ENCODE measurements at regions not wholly inside any gene's neighbourhood (a gene's known extent, or its start where the extent isn't known, plus 50 kb on each side); places are given as distances from the start of the nearest gene placed in this dataset.

GRCh38 chr2:23058435-23058834 lies 326.5 kb upstream of the KLHL29 start:
- H3K27me3 ChIP-seq (ENCODE audit: low read length): no peaks in the 10 kb centered on the region

GRCh38 chr2:23065210-23065609 lies 319.8 kb upstream of the KLHL29 start:
- H3F3A ChIP-seq (ENCODE audit: insufficient read depth): no peaks in the 10 kb centered on the region
- H3K27ac ChIP-seq (ENCODE audit: low read depth, low read length): no peak overlapping the region
- no peaks in the 10 kb centered on the region for H3K27me3 ChIP-seq (ENCODE audit: low read length)
- TF ChIP-seq EZH2phosphoT487 (conservative IDR thresholded peaks at IDR 0.05; ENCODE audit: low read length) (no peak), CTCF (IDR thresholded peaks at IDR 0.05; ENCODE audit: insufficient read depth, low read length, poor library complexity, severe bottlenecking) (no peak)
- no peak overlapping the region for H2AFZ ChIP-seq (ENCODE audit: low read depth, low read length, severe bottlenecking)
- H3K9me3 ChIP-seq (ENCODE audit: insufficient read depth, low read length): no peaks in the 10 kb centered on the region
- no peak overlapping the region for H3K4me2 ChIP-seq (ENCODE audit: low read depth, low read length, poor library complexity, severe bottlenecking)
- H3K9ac ChIP-seq (ENCODE audit: low read length): no peak overlapping the region
- H3K4me3 ChIP-seq (ENCODE audit: insufficient read depth, low read length, poor library complexity, severe bottlenecking): no peak overlapping the region
- H3K79me2 ChIP-seq (ENCODE audit: insufficient read depth, low read length): no peaks in the 10 kb centered on the region
- H3K36me3 ChIP-seq (ENCODE audit: low read length): no peaks in the 10 kb centered on the region
- no peaks in the 10 kb centered on the region for H4K20me1 ChIP-seq (ENCODE audit: low read depth, low read length)
- H3K9me2 ChIP-seq (replicated peaks; ENCODE audit: insufficient read depth, low read length): no peaks in the 10 kb centered on the region

More at GRCh38 chr2:23058435-23058834, 326.5 kb upstream of the KLHL29 start:
- H3K36me3 ChIP-seq (ENCODE audit: low read length): no peaks in the 10 kb centered on the region
- no peak overlapping the region for H3K4me2 ChIP-seq (ENCODE audit: low read depth, low read length, poor library complexity, severe bottlenecking)
- no peaks in the 10 kb centered on the region for H3K9me2 ChIP-seq (replicated peaks; ENCODE audit: insufficient read depth, low read length)
- no peaks in the 10 kb centered on the region for H4K20me1 ChIP-seq (ENCODE audit: low read depth, low read length)
- H3F3A ChIP-seq (ENCODE audit: insufficient read depth): no peaks in the 10 kb centered on the region
- TF ChIP-seq EZH2phosphoT487 (conservative IDR thresholded peaks at IDR 0.05; ENCODE audit: low read length) (no peak), CTCF (IDR thresholded peaks at IDR 0.05; ENCODE audit: insufficient read depth, low read length, poor library complexity, severe bottlenecking) (no peak)
- no peak overlapping the region for H2AFZ ChIP-seq (ENCODE audit: low read depth, low read length, severe bottlenecking)
- no peaks in the 10 kb centered on the region for H3K79me2 ChIP-seq (ENCODE audit: insufficient read depth, low read length)
- H3K27ac ChIP-seq (ENCODE audit: low read depth, low read length): no peak overlapping the region
- no peak overlapping the region for H3K9ac ChIP-seq (ENCODE audit: low read length)
- H3K9me3 ChIP-seq (ENCODE audit: insufficient read depth, low read length): no peaks in the 10 kb centered on the region
- H3K4me3 ChIP-seq (ENCODE audit: insufficient read depth, low read length, poor library complexity, severe bottlenecking): no peak overlapping the region

GRCh38 chr2:23065936-23066335 lies 319.0 kb upstream of the KLHL29 start:
- H3K79me2 ChIP-seq (ENCODE audit: insufficient read depth, low read length): no peaks in the 10 kb centered on the region
- no peak overlapping the region for H2AFZ ChIP-seq (ENCODE audit: low read depth, low read length, severe bottlenecking)
- H3K4me3 ChIP-seq (ENCODE audit: insufficient read depth, low read length, poor library complexity, severe bottlenecking): no peak overlapping the region
- H3K9me3 ChIP-seq (ENCODE audit: insufficient read depth, low read length): no peaks in the 10 kb centered on the region
- H4K20me1 ChIP-seq (ENCODE audit: low read depth, low read length): no peaks in the 10 kb centered on the region
- no peak overlapping the region for H3K4me2 ChIP-seq (ENCODE audit: low read depth, low read length, poor library complexity, severe bottlenecking)
- TF ChIP-seq EZH2phosphoT487 (conservative IDR thresholded peaks at IDR 0.05; ENCODE audit: low read length): no peak
- no peak for TF ChIP-seq CTCF (IDR thresholded peaks at IDR 0.05; ENCODE audit: insufficient read depth, low read length, poor library complexity, severe bottlenecking)
- H3K9ac ChIP-seq (ENCODE audit: low read length): no peak overlapping the region
- H3K27ac ChIP-seq (ENCODE audit: low read depth, low read length): no peak overlapping the region
- no peaks in the 10 kb centered on the region for H3K9me2 ChIP-seq (replicated peaks; ENCODE audit: insufficient read depth, low read length)
- H3F3A ChIP-seq (ENCODE audit: insufficient read depth): no peaks in the 10 kb centered on the region
- H3K36me3 ChIP-seq (ENCODE audit: low read length): no peaks in the 10 kb centered on the region
- no peaks in the 10 kb centered on the region for H3K27me3 ChIP-seq (ENCODE audit: low read length)
